HT-29 (cell line): ENCODE measurements at regions not wholly inside any gene's neighbourhood (a gene's known extent, or its start where the extent isn't known, plus 50 kb on each side); places are given as distances from the start of the nearest gene placed in this dataset.
"Not testable (repeated sequence)": the region's sequence is repeated elsewhere in the genome, so short reads cannot be mapped to it uniquely, and the experiment has no call there.

ENCODE experiments used
- DNase-seq: peaks from one replicate; pipeline ENCODE4 v3.0.0-alpha.2; 2015; ENCODE audit warnings: low spot score

DNA sequence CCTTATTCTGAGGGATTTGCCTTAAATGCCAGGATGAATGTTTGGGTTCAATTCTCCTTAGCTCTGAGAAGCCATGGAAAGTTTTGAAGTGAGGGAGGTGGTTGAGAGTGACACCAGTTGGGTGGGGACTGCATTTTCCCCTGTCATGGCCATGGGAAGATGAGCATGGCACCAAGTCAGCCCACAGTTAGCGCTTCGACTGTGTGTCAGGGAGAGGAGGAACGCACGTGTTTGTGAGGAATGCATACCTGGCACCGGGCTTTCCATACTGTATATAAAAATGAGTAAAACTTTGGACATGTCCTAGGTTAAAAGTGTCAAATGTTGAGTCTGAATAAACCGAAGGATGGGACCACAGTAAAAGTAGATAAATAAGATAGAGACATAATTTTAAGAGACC lies 187.5 kb upstream of the KL start:
- no peak for DNase-seq

- DNase-seq: no peak
These were observed 187.0 kb upstream of the KL start for GRCh38 chr13:32829269-32829668.

DNA sequence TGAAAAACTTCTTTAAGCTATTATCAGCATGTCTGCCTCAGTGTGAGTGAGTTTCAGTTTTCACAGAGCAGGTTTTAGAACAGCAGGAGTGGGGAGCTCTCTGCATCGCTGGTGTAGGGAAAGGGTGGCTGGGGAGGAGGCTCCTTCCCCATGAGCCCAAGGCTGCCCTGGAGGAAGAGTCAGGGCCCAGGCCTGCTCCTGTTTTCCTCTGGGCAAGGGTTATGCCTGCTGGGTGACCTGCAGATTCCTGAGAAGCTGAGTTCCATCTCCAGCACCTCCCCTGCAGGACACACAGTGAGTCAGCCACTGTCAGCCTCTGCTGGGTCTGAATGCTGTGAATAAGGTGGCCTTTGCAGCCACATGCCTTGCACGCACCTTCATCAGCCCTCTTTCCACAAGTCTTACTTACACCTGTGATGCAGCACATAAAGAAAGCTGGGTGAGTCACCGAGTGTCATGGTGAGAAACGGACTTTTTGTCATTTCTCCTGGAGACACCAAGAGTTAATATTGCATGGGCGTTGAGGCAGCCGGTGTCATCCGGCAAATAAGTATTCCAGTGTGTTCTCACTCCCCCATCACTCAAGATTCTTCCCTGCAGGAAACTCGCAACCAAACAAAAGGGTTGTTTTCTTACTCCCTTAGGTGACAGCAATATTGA lies 186.4 kb upstream of the KL start:
- DNase-seq: peak; percentile 83

GRCh38 chr13:32830336-32831031 lies 185.7 kb upstream of the KL start:
- DNase-seq: no peak

- DNase-seq: no peak
These were observed 178.8 kb upstream of the KL start for GRCh38 chr13:32837307-32837972.

- no peak for DNase-seq
These were observed 178.0 kb upstream of the KL start for GRCh38 chr13:32837973-32838927.

- peak; percentile 57 for DNase-seq
These were observed 177.3 kb upstream of the KL start for GRCh38 chr13:32838945-32839344.

- no peak for DNase-seq
These were observed 176.1 kb upstream of the KL start for GRCh38 chr13:32840113-32840512.

DNA sequence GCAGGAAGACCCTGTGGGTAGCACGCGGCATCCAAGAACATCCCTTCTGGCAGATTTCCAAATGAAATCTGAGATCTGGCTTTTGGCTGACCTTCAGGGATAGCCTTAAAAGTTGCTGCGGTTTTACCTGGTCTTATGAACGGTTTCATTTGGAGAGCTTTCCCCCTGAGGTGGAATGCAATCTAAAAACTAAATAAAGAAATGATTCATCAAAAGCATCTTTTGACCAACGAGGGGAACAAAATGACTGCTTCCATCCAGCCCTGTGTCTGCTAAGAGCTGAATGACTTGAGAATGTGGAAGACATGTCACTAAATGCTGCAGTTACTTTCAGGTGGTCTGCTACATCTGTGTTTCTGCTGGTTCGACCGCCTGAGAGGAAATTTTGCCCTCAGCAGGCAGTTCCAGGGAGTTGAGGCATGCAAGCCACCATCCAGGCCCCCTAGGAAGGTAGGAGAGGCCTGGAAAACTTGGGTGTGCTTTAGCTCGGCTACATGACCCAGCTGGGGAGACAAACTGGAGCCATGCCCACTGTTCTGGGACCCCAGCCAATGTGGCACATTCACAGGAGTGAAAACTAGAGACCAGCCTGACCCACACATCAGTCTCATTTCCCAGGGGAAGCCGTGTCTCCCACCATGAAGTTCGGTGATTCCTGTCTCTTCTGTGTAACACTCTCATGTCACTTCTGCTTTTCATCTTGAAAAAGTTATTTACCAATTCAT lies 175.1 kb upstream of the KL start:
- no peak for DNase-seq

GRCh38 chr13:32845952-32846950 lies 170.0 kb upstream of the KL start:
- peak; percentile 56 for DNase-seq

GRCh38 chr13:32847976-32848375 lies 168.2 kb upstream of the KL start:
- not testable (repeated sequence) for DNase-seq

GRCh38 chr13:32849369-32849768 lies 166.9 kb upstream of the KL start:
- DNase-seq: no peak

DNA sequence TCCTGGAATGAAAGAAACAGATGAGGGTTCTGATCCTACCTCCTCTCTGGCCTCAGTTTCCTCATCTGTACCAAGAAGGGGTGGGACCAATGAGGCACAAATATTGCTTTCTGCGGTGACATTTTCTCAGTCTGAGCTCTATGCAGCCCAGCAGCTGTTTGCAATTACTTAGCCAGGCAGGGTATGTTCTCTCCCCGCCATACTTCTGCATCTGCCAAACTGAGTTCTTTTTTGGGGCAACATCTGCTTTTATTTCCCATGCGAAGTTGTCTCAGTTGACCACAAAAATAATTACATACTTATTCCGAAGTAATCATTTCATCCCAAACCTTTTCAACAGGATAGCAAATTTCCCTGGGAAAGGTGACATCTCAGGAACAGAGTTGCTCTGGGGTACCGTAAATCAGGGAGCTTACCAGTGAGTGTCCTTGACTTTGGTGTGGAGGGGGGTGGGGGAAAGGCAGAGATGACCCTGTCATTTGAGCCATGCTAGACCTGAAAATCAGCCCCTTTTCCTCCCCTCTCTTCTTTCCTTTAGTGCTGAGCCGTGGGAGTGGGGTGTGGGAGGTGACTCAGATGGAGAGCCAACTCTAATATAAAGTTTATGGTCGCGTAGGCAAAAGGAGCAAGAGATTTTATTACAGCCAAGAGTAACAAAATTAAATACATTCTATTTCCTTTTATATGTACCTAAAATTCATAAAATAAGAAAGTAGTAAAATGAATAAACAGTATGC lies 165.7 kb upstream of the KL start:
- no peak for DNase-seq

GRCh38 chr13:32851083-32852069 lies 164.8 kb upstream of the KL start:
- no peak for DNase-seq

DNA sequence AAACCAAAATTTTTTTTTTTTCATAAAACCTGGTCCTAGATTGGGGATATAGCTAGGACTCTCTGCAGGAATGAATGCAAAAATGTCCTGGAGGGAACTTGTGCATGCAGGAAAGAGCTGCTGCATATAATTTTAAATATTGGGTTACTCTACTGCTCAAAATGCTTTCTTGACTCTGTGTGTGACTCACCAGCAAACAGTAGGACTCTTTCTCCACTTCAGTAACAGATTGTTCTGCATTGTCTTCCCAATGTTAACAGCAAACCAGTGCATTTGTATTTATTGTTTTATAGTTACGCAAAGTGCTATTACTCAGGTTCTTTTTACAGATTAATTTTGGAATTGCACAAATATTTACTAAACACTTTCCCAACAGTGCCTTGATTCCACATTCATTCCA lies 163.7 kb upstream of the KL start:
- no peak for DNase-seq

DNA sequence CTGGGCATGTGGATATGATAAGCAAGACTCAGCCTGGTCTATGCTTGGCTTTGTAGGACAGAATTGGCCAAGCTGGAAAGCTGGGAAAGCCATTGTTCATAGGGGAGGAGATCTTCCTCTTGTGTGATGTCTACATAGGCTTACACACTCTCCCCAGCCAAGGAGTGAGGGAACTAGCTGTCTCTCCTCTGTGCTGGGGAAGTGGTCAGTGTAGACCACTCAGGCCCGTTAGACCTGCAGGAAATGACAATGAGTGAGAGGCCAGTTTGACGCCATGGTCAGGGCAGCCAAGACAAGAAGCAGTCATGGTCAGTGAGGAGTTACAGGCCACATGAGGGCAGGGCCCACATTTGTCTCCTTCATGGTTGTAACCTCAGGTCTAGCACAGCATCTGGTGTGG lies 159.1 kb upstream of the KL start:
- DNase-seq: no peak

GRCh38 chr13:32857689-32858088 lies 158.5 kb upstream of the KL start:
- no peak for DNase-seq
